ENCODE measurements at regions not wholly inside any gene's neighbourhood (a gene's known extent, or its start where the extent isn't known, plus 50 kb on each side); places are given as distances from the start of the nearest gene placed in this dataset.

DNA sequence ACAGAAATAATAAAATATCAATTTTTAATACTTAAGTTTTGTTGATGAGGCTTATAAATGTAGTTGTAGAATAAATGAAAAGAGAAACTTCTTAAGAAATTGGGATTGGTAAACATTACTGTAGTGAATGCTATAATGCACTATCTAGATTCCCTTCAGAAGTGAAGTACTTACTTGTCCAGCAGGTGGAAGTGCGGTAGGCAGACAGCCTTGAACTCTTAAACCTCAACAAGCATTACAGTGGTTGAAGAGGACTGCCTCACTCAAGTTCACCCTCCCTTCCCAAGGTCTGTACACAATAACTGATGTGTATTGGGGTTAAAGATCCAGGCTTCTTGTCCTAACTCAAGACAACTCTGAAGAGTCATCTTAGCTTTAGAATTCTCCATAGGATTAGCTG lies 931.0 kb upstream of the LRRTM1 start:
- FAIRE-seq = no peak

GRCh38 chr2:81234711-81235110 lies 930.2 kb upstream of the LRRTM1 start:
- no peak for FAIRE-seq

- no peak for FAIRE-seq
Observed at GRCh38 chr2:81225756-81226155, 921.2 kb upstream of the LRRTM1 start.

- no peak for FAIRE-seq
Observed at GRCh38 chr2:81213598-81213997, 909.0 kb upstream of the LRRTM1 start.

- FAIRE-seq = no peak
Observed at GRCh38 chr2:81206216-81206615, 901.7 kb upstream of the LRRTM1 start.

GRCh38 chr2:81196933-81197628 lies 892.5 kb upstream of the LRRTM1 start:
- no peak for FAIRE-seq

- FAIRE-seq = no peak
Observed at GRCh38 chr2:81196383-81196851, 891.9 kb upstream of the LRRTM1 start.

GRCh38 chr2:81195774-81196382 lies 891.3 kb upstream of the LRRTM1 start:
- FAIRE-seq = no peak

DNA sequence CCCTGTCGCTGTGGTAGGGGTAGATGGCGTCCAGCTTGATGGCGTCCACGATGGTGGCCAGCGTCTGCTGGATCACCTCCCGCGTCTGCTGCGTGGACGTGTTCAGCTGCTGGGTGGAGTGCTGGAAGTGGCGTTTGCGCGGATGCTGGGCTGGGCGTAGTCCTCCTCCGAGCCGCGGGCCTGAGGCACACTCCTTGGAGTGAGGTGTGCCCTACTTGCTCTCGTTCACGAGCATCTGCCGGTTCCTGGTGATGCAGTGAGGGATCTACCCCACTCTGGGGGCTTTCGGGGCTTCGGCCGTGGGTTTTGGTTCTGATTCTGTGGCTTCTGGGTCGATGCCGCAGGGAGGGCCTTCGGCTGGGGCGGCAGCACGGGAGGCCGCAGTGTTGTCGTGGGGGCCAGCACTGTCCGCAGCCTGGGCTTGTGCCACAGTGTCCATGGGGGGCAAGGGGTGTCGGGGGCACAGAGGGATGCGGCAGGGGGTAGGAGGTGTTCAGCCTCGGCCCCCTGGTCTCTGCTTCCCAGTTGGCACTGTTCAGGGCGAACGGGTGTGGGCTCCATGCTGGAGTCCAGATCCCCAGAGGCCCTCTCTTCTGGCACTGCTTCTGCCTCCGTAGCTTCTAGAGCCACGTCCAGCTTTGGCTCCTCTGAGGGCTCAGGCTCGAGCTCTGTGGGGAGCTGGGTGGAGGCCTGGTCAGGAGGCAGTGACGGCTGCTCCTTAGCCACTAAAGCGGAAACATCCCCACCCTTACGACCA lies 890.6 kb upstream of the LRRTM1 start:
- FAIRE-seq = no peak

DNA sequence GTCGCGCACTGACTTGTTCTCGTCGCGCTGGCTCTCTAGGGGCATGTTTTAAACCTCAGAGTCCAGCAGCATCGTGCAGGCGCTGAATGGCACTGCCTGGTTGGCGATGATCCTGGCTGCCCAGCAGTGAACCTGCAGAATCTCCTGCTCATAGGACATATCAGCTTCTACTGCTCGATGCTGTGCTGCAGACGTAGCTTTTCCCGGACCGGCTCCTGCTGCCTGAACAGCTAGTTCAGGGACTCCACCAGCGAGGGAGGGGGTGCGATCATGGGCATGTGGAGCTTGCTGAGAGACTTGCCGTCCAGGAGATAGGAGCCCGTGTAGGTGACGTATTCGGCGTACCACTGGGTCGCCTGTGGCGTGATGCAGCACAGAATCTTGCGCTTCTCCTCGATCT lies 890.0 kb upstream of the LRRTM1 start:
- FAIRE-seq = no peak

DNA sequence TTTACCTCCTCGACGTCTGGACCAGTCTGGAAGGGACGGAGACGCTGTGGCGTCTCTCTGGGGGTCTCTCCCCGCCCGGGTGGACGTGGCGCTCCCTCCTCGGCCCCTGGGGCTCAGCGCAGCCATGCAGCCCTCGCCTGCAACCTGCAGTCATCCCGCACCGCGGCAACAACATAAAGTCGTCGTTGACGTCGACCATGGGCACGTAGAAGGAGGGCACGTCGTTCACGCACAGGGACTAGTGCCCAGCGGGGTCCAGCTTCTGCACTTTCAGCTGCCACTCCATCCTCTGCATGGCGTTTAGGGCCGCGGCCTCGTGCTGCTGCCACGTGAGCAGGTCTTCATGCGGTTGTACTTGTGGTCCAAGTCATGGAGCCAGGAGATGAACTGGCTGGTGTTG lies 889.6 kb upstream of the LRRTM1 start:
- no peak for FAIRE-seq

GRCh38 chr2:81181845-81182244 lies 877.3 kb upstream of the LRRTM1 start:
- FAIRE-seq = no peak

GRCh38 chr2:81171447-81171846 lies 866.9 kb upstream of the LRRTM1 start:
- FAIRE-seq = no peak

- FAIRE-seq = no peak
Observed at GRCh38 chr2:81163583-81163982, 859.0 kb upstream of the LRRTM1 start.

- no peak for FAIRE-seq
Observed at GRCh38 chr2:81158505-81158904, 854.0 kb upstream of the LRRTM1 start.

DNA sequence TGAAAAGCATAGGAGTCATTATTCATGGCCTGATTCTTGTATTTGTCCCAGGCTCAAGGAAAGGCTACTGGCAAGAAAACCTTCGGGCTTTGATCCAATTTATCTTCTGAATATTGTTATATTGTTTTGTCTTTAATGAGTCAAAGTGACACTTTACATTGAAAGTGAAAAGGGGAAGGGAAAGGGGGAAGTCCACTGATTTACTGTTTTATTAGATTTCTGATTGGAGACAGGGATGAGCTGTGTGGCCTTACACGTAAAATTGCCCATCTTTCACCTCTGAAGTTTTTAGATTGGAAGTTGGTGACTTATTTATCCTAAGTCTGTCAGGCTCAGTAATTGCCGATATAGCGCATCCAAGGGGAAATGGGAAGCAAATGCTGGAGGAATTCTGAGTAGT lies 843.8 kb upstream of the LRRTM1 start:
- no peak for FAIRE-seq

- FAIRE-seq = no peak
Observed at GRCh38 chr2:81136296-81136695, 831.7 kb upstream of the LRRTM1 start.

GRCh38 chr2:81097361-81097760 lies 792.8 kb upstream of the LRRTM1 start:
- FAIRE-seq = no peak

DNA sequence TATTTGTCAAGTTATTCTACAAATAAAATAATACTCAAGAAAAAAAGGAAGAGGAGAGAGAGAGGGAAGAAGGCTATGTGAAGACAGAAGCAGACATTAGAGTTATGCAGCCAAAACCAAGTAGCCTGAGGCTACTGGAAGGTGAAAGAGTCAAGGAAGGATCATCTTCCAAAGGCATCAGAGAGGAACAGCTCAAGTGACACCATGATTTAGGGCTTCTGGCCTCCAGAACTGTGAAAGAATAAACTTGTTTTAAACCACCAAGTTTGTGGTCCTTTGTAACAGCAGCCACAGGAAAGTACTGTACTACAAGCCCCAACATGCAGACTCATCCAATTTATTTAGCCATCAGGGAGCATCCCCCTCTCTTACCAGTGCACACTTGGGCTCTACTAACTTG lies 788.5 kb upstream of the LRRTM1 start:
- no peak for FAIRE-seq

DNA sequence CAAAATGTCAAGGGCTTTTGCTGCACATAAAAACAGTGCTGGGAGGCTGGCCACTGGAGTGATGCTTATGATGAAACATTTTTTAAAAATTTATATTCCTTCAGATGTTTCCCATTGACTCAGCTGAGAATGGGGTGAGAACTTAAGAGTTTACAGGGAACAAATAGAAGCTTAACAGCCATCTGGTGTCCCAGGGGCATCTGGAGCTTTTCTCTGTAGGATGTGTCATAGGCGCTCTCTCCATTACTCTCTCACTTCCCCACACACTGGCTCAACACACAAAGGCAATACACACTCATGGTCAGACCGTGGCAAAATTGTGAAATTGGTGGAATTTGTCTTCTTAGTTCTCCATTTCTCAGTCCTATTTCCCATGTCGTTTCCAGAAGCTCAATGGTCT lies 783.1 kb upstream of the LRRTM1 start:
- FAIRE-seq = no peak

- FAIRE-seq = no peak
Observed at GRCh38 chr2:81084101-81084500, 779.5 kb upstream of the LRRTM1 start.

- FAIRE-seq = no peak
Observed at GRCh38 chr2:81078631-81079030, 774.1 kb upstream of the LRRTM1 start.

GRCh38 chr2:81078102-81078501 lies 773.5 kb upstream of the LRRTM1 start:
- FAIRE-seq = no peak

- FAIRE-seq = no peak
Observed at GRCh38 chr2:81077396-81077795, 772.8 kb upstream of the LRRTM1 start.
